NCI-H748 (cell line): ENCODE measurements at regions not wholly inside any gene's neighbourhood (a gene's known extent, or its start where the extent isn't known, plus 50 kb on each side); places are given as distances from the start of the nearest gene placed in this dataset.
"Not testable (repeated sequence)": the region's sequence is repeated elsewhere in the genome, so short reads cannot be mapped to it uniquely, and the experiment has no call there.

Experiments
- DNase-seq: peaks from one replicate; lab custom pipeline; 2025; ENCODE audit not compliant: unreplicated experiment; lab: John Stamatoyannopoulos, UW

GRCh38 chr3:87109465-87109864, 117.6 kb upstream of the CHMP2B start:
- DNase-seq, result no peak

- no peak for DNase-seq
Observed at GRCh38 chr3:87101861-87102625, 111.1 kb upstream of the VGLL3 start.

GRCh38 chr3:87097733-87098132, 106.8 kb upstream of the VGLL3 start:
- not testable (repeated sequence) for DNase-seq

- no peak for DNase-seq
Observed at GRCh38 chr3:87090631-87091030, 99.7 kb upstream of the VGLL3 start.

GRCh38 chr3:87088993-87089841, 98.3 kb upstream of the VGLL3 start:
- DNase-seq, result peak; percentile 45

- DNase-seq, result no peak
Observed at GRCh38 chr3:87088430-87088992, 97.6 kb upstream of the VGLL3 start.

DNA sequence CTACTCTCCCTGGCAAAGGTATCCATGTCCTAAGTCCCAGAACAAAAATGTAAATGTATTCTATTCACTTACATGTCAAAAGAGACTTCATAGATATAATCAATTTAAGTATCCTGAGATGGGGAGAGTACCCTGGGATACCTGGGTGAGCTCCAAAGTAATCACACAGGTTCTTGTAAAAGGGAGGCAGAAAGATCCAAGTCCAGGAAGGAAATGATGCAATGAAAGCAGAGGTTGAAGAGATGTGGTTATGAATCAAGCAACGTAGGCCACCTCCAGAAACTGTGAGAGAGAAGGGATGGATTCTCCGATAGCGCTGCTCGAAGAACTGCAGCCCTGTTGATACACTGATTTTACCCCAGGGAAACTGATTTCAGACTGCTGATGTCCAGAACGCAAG, 93.9 kb upstream of the VGLL3 start:
- no peak for DNase-seq

DNA sequence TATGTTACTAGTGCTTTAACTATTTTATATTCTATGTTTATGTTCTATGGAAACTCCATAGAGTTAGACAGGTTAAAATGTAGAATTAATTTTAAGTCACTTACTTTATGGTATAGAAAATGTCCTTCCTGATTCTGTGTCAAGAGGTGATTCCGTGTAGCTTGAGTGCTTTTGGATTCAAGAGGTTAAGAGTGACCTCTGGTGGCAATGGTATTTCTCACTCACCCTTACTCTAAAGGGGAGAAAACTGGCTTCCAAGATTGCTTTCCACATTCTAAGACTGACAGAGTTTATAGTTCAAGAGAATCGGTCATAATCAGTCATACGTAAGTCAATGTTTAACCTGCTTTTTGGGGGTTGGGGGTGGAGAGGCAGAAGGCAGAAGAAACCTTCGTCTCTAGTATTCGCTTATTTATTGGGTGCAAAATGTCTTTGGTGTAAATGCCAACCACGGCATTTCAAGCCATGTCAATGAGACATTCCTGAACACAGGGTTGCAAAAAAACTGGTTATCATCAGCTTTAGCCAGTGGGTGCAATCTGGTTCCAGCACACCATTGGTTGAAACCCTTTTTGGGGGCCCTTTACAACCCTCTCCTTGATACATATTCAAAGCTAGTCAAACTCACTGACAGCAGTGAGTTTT, 92.0 kb upstream of the VGLL3 start:
- DNase-seq, result peak; percentile 43

DNA sequence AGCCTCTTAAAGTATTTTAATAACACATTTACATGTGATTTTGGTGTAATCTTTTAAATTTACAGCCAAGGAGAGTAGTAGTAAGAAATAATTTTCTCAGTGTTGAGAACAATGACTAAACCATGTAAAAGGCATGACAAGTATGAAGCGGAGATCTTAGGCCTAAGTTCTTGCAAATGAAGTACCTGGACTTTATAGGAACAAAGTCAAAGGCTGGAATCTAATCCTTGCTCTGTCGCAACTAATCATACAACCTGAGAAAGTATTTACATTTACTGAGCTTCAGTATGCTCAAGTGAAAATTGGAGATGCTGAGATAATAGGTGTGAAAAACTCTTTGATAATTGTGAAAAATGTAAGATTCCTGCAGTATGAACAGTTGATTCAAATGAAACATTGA, 86.4 kb upstream of the VGLL3 start:
- no peak for DNase-seq

- DNase-seq, result no peak
Observed at GRCh38 chr3:87076946-87077345, 86.0 kb upstream of the VGLL3 start.

DNA sequence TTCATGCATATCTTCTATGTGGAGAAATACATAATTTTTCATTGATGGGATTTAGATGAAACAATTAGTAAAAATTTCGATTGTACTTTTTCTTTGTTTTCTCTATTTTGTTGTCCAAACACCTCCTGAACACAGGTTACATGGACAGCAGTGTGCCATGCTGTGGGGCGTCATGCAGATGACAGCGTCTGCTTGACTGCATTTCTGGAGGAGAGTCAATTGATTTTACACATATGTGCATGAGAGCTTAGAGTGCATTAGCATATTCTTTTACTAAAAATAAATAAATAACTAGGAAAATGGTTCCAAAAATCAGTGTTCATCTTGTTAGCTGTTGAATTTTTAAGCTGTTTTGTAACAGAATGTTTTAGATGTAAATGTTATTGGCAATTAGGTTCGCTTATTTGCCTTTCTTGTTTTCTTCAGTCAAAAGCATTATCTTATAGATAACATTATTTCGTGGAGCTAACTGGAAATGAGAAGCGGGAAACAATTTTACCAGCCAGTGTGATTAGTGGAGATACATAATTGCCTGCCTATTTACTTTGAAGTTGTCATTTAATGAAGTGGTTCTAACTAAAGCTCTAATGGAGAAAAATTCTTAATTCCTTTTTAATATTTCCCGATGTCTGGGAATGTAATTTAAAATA, 82.7 kb upstream of the VGLL3 start:
- no peak for DNase-seq

GRCh38 chr3:87072446-87072845, 81.5 kb upstream of the VGLL3 start:
- no peak for DNase-seq

- DNase-seq, result no peak
Observed at GRCh38 chr3:87069971-87070370, 79.0 kb upstream of the VGLL3 start.

DNA sequence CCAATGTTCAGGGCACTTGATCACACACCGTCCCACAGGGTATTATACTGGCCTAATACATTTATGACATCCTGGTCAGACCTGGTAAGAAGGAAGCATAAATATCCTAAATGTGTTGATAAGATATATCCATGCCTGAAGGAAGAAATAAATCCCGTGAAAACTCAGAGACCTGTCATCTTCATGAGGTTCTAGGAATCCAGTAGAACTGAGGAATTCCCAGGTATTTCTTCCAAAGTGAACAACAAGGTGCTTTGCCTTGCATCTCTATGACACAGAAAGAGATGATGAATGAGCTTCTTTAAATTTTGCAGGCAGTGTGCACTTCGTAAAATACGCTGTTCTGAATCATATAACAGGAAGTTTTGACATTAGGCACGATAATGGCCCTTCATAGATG, 78.1 kb upstream of the VGLL3 start:
- DNase-seq, result no peak

- no peak for DNase-seq
Observed at GRCh38 chr3:87062685-87063084, 71.7 kb upstream of the VGLL3 start.

- DNase-seq, result no peak
Observed at GRCh38 chr3:87057474-87057873, 66.5 kb upstream of the VGLL3 start.

GRCh38 chr3:87053553-87053952, 62.6 kb upstream of the VGLL3 start:
- no peak for DNase-seq

GRCh38 chr3:87052499-87053260, 61.7 kb upstream of the VGLL3 start:
- no peak for DNase-seq

- DNase-seq, result no peak
Observed at GRCh38 chr3:87047852-87048251, 56.9 kb upstream of the VGLL3 start.

- DNase-seq, result no peak
Observed at GRCh38 chr3:87046241-87046640, 55.3 kb upstream of the VGLL3 start.
